Kidney (tissue), 13 donors: ENCODE measurements at regions not wholly inside any gene's neighbourhood (a gene's known extent, or its start where the extent isn't known, plus 50 kb on each side); places are given as distances from the start of the nearest gene placed in this dataset.
A peak's percentile ranks its signal among the peaks of the same experiment; 100 is the strongest.

Experiments used
- DNase-seq, 5 donors: peaks; one replicate each; pipeline ENCODE4 v3.0.0-alpha.2; 2013 to 2020
- FAIRE-seq: peaks from 2 replicates; lab custom pipeline; 2012; peaks lifted over from hg19 to GRCh38; lab: Jason Lieb, UNC
- H3K27ac ChIP-seq, 2 donors: one replicate each; pipeline ENCODE4 v1.7.0; 2013; ENCODE audit warnings: low read depth in 2 of 2, low read length in 2 of 2, inconsistent platforms in 1 of 2
- H3K27me3 ChIP-seq: one replicate; pipeline ENCODE4 v1.7.1; 2013; ENCODE audit warnings: low read length, inconsistent platforms; ENCODE audit not compliant: control insufficient read depth, insufficient read depth
- H3K36me3 ChIP-seq, 3 donors: one replicate each; pipeline versions ENCODE4 v1.7.0 to v1.7.1; 2013; ENCODE audit warnings: low read length in 3 of 3, control low read depth in 1 of 3, inconsistent platforms in 1 of 3; ENCODE audit not compliant: insufficient read depth in 3 of 3, control insufficient read depth in 2 of 3
- H3K4me1 ChIP-seq, 3 donors: one replicate each; pipeline versions ENCODE4 v1.7.0 to v1.7.1; 2013; ENCODE audit warnings: low read length in 3 of 3, inconsistent platforms in 1 of 3, low read depth in 1 of 3; ENCODE audit not compliant: control insufficient read depth in 2 of 3, insufficient read depth in 2 of 3
- H3K4me3 ChIP-seq, 3 donors: one replicate each; pipeline versions ENCODE4 v1.7.0 to v1.8.1; 2013; ENCODE audit warnings: low read length in 3 of 3, control low read depth in 1 of 3, inconsistent platforms in 1 of 3
- H3K9ac ChIP-seq, 3 donors: one replicate each; pipeline versions ENCODE4 v1.7.0 to v1.7.1; 2013; ENCODE audit warnings: low read length in 3 of 3, control low read depth in 1 of 3, inconsistent platforms in 1 of 3
- H3K9me3 ChIP-seq, 3 donors: one replicate each; pipeline versions ENCODE4 v1.7.0 to v1.7.1; 2013; ENCODE audit warnings: low read length in 3 of 3, control low read depth in 1 of 3, inconsistent platforms in 1 of 3; ENCODE audit not compliant: control insufficient read depth in 2 of 3, insufficient read depth in 1 of 3
- intact Hi-C: fragments of 100-400 bp; cut with DNase I; formaldehyde crosslinking; loops from one replicate; pipeline ENCODE4 v1.11.1; 2022
- TF ChIP-seq, protein P1 (sequence below): IDR thresholded peaks from 3 replicates; pipeline ENCODE4 v1.5.1; 2012; ENCODE audit warnings: mild to moderate bottlenecking, moderate library complexity, borderline replicate concordance; ENCODE audit not compliant: insufficient read depth; ENCODE audit errors: extremely low read depth
- donor health status: control.
- donor health status: control.
- donor health status: control.
- donor health status: control.
- donor health status: control.
- donor health status: DM: yes; HTN: yes; CAD: no.
- donor health status: Normal renal cell carcinoma (clear cell type).

DNA sequence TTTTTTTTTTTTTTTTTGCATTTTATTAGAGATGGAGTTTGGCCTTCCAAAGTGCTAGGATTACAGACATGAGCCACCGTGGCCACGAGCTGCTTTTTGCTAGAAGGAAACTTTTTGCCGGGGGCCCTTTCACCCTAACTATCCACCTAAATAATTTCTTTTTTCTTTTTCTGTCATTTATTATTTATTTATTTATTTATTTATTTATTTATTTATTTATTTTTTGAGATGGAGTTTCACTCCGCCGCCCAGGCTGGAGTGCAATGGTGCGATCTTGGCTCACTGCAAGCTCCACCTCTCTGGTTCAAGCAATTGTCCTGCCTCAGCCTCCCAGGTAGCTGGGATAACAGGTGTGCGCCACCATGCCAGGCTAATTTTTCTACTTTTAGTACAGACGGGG lies 303.9 kb downstream of the ASMT start:
- Histone ChIP-seq H3K4me1 (no peaks in the 10 kb centered on the region), H3K4me3 (no peak overlapping the region), H3K9ac (no peak overlapping the region), H3K9me3 (no peaks in the 10 kb centered on the region), H3K27ac (no peak overlapping the region), H3K36me3 (no peaks in the 10 kb centered on the region), H3K27me3 (no peaks in the 10 kb centered on the region)
- FAIRE-seq, result no peak
- no peak for DNase-seq
- intact Hi-C loops, result no loop called here
- TF ChIP-seq, protein P1, sequence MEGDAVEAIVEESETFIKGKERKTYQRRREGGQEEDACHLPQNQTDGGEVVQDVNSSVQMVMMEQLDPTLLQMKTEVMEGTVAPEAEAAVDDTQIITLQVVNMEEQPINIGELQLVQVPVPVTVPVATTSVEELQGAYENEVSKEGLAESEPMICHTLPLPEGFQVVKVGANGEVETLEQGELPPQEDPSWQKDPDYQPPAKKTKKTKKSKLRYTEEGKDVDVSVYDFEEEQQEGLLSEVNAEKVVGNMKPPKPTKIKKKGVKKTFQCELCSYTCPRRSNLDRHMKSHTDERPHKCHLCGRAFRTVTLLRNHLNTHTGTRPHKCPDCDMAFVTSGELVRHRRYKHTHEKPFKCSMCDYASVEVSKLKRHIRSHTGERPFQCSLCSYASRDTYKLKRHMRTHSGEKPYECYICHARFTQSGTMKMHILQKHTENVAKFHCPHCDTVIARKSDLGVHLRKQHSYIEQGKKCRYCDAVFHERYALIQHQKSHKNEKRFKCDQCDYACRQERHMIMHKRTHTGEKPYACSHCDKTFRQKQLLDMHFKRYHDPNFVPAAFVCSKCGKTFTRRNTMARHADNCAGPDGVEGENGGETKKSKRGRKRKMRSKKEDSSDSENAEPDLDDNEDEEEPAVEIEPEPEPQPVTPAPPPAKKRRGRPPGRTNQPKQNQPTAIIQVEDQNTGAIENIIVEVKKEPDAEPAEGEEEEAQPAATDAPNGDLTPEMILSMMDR, result no peak

DNA sequence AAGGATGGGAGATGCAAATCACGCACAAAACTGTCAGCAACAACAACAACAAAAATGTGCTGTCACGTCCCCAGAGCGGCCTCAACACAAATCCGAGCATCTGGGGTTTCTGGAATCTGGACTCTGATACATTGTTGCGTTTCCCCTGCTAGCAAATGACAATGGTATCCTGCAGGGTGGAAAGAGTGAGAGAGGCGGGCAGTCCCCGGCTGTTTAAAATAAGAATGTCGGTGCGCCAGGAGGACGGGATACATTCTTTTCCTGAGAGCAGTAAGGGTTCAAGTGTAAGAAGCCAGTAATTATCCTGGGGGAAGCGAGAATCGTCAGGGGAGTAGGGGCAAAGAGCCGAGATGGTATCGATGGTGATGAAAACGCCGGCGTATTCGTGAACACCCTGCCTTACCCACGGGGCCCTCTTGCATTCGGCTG lies 310.2 kb downstream of the ASMT start:
- H3K27me3 ChIP-seq, result no peaks in the 10 kb centered on the region
- no peak overlapping the region for H3K9ac ChIP-seq
- TF ChIP-seq, protein P1, result no peak
- no peak overlapping the region for H3K27ac ChIP-seq
- no peaks in the 10 kb centered on the region for H3K9me3 ChIP-seq
- H3K4me3 ChIP-seq, result peak overlapping the region in 1 of 3 donors; percentile 21
- no peaks in the 10 kb centered on the region for H3K4me1 ChIP-seq
- intact Hi-C loops, result no loop called here
- H3K36me3 ChIP-seq, result no peaks in the 10 kb centered on the region
- peak in 2 of 5 donors; percentile 21 to 36 for DNase-seq
- no peak for FAIRE-seq

DNA sequence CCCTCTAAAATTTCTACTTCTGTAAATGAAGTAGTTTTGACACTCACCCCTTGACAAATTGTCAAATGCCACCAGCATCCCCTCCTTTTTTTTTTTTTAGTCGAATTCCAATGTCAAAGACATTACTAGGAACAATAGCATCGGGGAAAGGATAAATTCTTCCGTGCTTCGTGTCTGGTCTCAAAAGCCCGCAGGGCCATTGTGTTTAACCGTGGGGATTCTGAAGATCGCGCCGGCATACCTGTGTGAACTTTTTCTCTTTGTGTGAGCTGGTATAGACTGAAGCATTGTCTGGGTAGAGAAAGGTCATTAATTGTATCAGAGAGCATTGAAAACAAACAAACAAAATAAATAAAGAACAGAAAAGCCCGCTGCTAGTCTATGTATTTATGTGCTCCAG lies 313.9 kb downstream of the ASMT start:
- TF ChIP-seq, protein P1, result no peak
- Histone ChIP-seq H3K9ac (no peak overlapping the region), H3K27ac (no peak overlapping the region), H3K4me1 (no peaks in the 10 kb centered on the region), H3K36me3 (no peaks in the 10 kb centered on the region), H3K9me3 (no peaks in the 10 kb centered on the region), H3K4me3 (no peak overlapping the region), H3K27me3 (no peaks in the 10 kb centered on the region)
- no peak for FAIRE-seq
- intact Hi-C loops, result no loop called here
- no peak for DNase-seq

DNA sequence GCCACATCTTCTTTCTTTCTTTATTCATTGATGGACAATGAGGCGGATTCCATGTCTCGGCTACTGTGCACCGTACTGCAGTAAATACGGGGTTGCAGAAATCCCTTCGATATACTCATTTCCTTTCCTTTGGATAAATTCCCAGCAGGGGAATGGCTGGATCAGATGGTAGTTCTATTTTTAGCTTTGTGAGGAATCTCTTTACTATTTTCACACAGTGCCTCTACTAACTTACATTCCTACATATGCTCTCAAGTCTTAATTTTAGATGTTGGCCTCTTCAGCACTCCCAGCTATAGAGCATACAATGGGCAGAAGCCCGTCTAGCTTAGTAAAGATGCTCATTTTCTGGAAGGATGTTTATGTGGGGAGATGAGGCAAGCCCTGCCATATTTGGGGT lies 317.4 kb downstream of the ASMT start:
- Histone ChIP-seq H3K9me3 (no peaks in the 10 kb centered on the region), H3K4me3 (no peak overlapping the region), H3K4me1 (no peaks in the 10 kb centered on the region), H3K36me3 (no peaks in the 10 kb centered on the region), H3K27ac (no peak overlapping the region), H3K9ac (no peak overlapping the region), H3K27me3 (no peaks in the 10 kb centered on the region)
- intact Hi-C loops, result no loop called here
- DNase-seq (no peak), FAIRE-seq (no peak)
- TF ChIP-seq, protein P1, result no peak
